Lower leg skin (tissue), 4 donors: ENCODE measurements at regions not wholly inside any gene's neighbourhood (a gene's known extent, or its start where the extent isn't known, plus 50 kb on each side); places are given as distances from the start of the nearest gene placed in this dataset.
A peak's percentile ranks its signal among the peaks of the same experiment; 100 is the strongest.

Source experiments
- DNase-seq, 2 donors: peaks; one replicate each; pipeline ENCODE4 v3.0.0-alpha.2; 2019; ENCODE audit warnings: low spot score in 2 of 2
- H3K4me3 ChIP-seq: fragments of 200-600 bp; sonication (generic); 2 replicates; pipeline ENCODE4 v1.5.1; 2017; ENCODE audit warnings: mild to moderate bottlenecking, low read depth; ENCODE audit not compliant: poor library complexity, severe bottlenecking
- POLR2A ChIP-seq, 2 donors: fragments of 450-650 bp; IDR thresholded peaks; one replicate each; pipeline ENCODE4 v1.6.1; 2016 to 2017; ENCODE audit warnings: antibody characterized with exemption in 2 of 2, mild to moderate bottlenecking in 1 of 2, moderate library complexity in 1 of 2
- WGBS, 2 donors: methylation state at CpG; one replicate each; pipeline ENCODE4 v1.1.5; 2018; 5-methylcytosine and 5-hydroxymethylcytosine counted together
- intact Hi-C: fragments of 100-400 bp; cut with DNase I; formaldehyde crosslinking; loops from one replicate; pipeline ENCODE4 v1.15.0; 2023; ENCODE audit warnings: low total_unique reads
- TF ChIP-seq, protein P1 (sequence below), 3 donors: fragments of 450-650 bp; IDR thresholded peaks; one replicate each; pipeline ENCODE4 v1.5.1; 2016; ENCODE audit warnings: antibody characterized with exemption in 3 of 3, mild to moderate bottlenecking in 3 of 3, moderate library complexity in 2 of 3

DNA sequence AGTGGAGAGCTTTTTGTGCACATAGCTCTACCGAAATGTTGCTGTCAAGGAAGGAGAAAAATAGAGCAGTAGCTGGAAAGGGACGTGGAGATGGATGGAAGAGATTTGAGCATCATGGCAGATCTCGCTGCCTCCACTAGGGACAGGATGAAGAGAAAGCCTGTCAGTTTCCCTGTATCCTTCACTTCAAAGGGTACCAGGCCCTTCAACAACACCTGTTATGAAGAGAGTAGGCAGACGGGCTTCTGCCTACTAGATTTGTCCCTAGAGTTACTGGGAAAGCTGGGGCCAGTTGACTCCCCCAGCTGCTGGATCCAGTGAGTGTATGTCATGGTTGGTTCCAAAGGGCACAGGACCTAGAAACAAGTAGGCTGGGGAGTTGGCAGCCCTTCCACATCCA lies 150.8 kb downstream of the TLE3 start:
- no peak overlapping the region for H3K4me3 ChIP-seq
- DNase-seq = peak in 1 of 2 donors; percentile 20
- WGBS, 2 donors = 91 to 97% methylated on average over 4 of the region's 4 CpGs
- intact Hi-C loops = no loop called here
- TF ChIP-seq POLR2A (IDR thresholded peaks at IDR 0.05) = no peak
- TF ChIP-seq, protein P1, sequence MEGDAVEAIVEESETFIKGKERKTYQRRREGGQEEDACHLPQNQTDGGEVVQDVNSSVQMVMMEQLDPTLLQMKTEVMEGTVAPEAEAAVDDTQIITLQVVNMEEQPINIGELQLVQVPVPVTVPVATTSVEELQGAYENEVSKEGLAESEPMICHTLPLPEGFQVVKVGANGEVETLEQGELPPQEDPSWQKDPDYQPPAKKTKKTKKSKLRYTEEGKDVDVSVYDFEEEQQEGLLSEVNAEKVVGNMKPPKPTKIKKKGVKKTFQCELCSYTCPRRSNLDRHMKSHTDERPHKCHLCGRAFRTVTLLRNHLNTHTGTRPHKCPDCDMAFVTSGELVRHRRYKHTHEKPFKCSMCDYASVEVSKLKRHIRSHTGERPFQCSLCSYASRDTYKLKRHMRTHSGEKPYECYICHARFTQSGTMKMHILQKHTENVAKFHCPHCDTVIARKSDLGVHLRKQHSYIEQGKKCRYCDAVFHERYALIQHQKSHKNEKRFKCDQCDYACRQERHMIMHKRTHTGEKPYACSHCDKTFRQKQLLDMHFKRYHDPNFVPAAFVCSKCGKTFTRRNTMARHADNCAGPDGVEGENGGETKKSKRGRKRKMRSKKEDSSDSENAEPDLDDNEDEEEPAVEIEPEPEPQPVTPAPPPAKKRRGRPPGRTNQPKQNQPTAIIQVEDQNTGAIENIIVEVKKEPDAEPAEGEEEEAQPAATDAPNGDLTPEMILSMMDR (IDR thresholded peaks at IDR 0.05) = no peak

DNA sequence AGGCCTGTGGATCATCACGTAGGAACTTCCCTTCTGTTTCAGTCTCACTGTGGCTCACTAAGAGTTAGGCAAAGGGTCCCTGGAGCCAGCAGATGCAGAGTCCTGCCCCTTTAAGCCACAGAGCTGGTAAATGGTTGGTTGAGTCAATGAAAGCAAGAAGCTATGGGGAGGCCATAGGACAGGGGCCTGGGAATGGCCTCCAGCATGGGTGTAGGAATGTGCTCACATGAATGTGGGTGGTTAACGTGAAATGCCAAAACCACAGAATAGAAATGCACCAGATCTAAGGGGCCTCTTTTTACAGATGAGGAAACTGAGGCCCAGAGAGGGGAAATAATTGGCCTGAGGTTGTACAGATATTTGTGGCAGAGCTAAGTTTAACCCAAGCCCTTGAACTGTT lies 150.3 kb downstream of the TLE3 start:
- WGBS, 2 donors = 73 to 76% methylated on average over 2 of the region's 2 CpGs
- TF ChIP-seq, protein P1 (IDR thresholded peaks at IDR 0.05) = no peak
- no peak for TF ChIP-seq POLR2A (IDR thresholded peaks at IDR 0.05)
- no peak overlapping the region for H3K4me3 ChIP-seq
- intact Hi-C loops = no loop called here
- peak in 1 of 2 donors; percentile 18 for DNase-seq

DNA sequence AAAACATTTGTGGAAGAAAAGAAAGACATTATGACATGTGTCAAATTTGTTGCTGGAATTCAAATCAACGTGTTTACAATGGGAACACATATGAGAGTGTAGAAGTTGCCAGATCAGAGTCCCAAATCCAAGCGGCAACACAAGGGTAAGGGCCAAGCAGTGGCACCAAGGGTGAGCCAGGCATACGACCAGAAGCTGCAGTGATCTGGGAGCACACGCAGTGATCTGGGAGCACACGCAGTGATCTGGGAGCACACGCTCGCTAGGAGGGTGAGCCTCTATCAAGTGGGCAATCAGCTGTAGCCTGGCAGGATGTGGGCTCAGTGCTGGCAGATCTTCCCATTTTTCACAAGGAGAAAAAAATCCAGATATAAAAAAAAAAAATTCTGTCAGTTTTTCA lies 148.2 kb downstream of the TLE3 start:
- no peak overlapping the region for H3K4me3 ChIP-seq
- WGBS, 2 donors = 70 to 81% methylated on average over 7 of the region's 7 CpGs
- no peak for TF ChIP-seq POLR2A (IDR thresholded peaks at IDR 0.05)
- TF ChIP-seq, protein P1 (IDR thresholded peaks at IDR 0.05) = no peak
- DNase-seq = no peak
- intact Hi-C loops = no loop called here

DNA sequence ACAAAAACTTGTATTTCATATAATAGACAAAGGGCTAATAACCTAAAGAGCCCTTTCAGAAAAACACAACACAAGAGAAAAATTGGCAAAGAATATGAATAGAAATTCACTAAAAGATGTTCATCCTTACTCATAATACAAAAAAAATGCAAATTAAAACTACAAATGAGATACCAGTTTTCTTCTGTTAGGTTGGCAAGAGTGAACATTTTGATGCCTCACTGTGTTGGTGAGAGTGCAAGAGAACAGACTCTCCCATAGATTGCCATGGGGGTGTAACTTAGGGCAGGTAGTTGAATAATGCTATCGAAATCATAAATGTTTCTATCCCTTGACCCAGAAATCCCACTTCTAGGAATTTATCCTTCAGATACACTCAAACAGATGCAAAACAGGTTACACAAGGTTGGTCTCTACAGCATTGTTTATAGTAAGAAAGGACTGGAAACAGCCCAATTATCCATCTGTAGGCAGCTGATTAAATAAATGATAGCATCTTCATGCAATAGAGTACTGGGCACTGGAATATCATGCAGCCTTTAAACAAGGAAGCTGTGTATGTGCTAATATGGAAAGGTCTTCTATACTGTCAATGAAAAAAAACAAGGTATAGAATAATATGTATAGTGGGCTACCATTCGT lies 146.3 kb downstream of the TLE3 start:
- intact Hi-C loops = no loop called here
- no peak overlapping the region for H3K4me3 ChIP-seq
- DNase-seq = no peak
- 67 to 86% methylated on average over 2 of the region's 2 CpGs for WGBS, 2 donors
- no peak for TF ChIP-seq POLR2A (IDR thresholded peaks at IDR 0.05)
- TF ChIP-seq, protein P1 (IDR thresholded peaks at IDR 0.05) = no peak

DNA sequence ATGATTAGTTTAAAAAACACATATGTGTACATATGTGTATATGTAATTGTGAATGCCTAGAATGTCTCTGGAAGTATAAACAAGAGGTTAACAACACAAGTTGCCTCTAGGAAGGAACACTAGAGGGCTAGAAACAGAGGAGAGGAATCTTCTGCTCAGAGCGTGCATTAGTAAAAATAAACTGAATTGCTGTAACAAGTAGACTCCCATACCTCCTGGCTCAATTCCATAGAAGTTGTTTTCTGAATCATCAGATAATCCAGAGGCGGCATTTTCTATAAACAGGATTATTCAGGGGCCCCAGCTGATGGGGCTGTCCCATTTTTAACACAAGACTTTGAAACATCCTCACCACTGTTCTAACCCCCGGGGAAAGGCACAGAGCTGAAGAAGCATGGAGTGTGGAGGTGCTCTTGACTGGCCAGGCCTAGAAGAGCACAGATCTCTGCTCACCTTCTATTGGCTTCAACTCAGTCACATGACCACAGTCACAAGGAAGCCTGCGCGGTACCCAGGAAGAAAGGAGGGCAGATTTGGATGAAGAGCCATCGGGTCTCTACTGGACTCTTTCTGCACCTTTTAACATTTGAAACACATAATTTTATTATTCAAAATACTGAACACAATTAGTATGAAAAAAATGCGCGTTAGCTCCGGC lies 145.7 kb downstream of the TLE3 start:
- no peak overlapping the region for H3K4me3 ChIP-seq
- peak in 1 of 2 donors; percentile 7 for DNase-seq
- TF ChIP-seq, protein P1 (IDR thresholded peaks at IDR 0.05) = no peak
- TF ChIP-seq POLR2A (IDR thresholded peaks at IDR 0.05) = no peak
- intact Hi-C loops = no loop called here
- 75 to 76% methylated on average over 9 of the region's 9 CpGs for WGBS, 2 donors
